ENCODE measurements at regions not wholly inside any gene's neighbourhood (a gene's known extent, or its start where the extent isn't known, plus 50 kb on each side); places are given as distances from the start of the nearest gene placed in this dataset.

GRCh38 chr11:71342116-71342515, 89.7 kb upstream of the SHANK2 start:
- TF ChIP-seq POLR2A (IDR thresholded peaks at IDR 0.05; ENCODE audit: low read length) (no peak), GATA1 (IDR thresholded peaks at IDR 0.05; ENCODE audit: low read depth, low read length) (no peak)
